Peyer's patch (tissue), 4 donors: ENCODE measurements at regions not wholly inside any gene's neighbourhood (a gene's known extent, or its start where the extent isn't known, plus 50 kb on each side); places are given as distances from the start of the nearest gene placed in this dataset.

Experiments used
- CTCF ChIP-seq, 6 experiments: fragments of 450-650 bp in 4 of 6; fragments of 200-600 bp in 2 of 6; sonication (generic) in 1 of 6; IDR thresholded peaks; one replicate each; pipeline ENCODE4 v1.5.1; 2017 to 2019; ENCODE audit warnings: antibody characterized with exemption in 6 of 6, mild to moderate bottlenecking in 3 of 6, moderate library complexity in 1 of 6
- POLR2A ChIP-seq, 2 donors: fragments of 450-650 bp; IDR thresholded peaks; one replicate each; pipeline ENCODE4 v1.5.1; 2017; ENCODE audit warnings: antibody characterized with exemption in 2 of 2, mild to moderate bottlenecking in 2 of 2, moderate library complexity in 2 of 2

GRCh38 chr20:24733416-24733815, 215.7 kb upstream of the CST7 start:
- TF ChIP-seq CTCF (IDR thresholded peaks at IDR 0.05) = no peak
- TF ChIP-seq POLR2A (IDR thresholded peaks at IDR 0.05) = no peak
